ENCODE measurements at regions not wholly inside any gene's neighbourhood (a gene's known extent, or its start where the extent isn't known, plus 50 kb on each side); places are given as distances from the start of the nearest gene placed in this dataset.
"Not testable (repeated sequence)": the region's sequence is repeated elsewhere in the genome, so short reads cannot be mapped to it uniquely, and the experiment has no call there.

- DNase-seq, result no peak
Observed at GRCh38 chrX:19243431-19243830, 100.3 kb upstream of the PDHA1 start.

GRCh38 chrX:19244921-19245320, 98.8 kb upstream of the PDHA1 start:
- not testable (repeated sequence) for DNase-seq

- no peak for DNase-seq
Observed at GRCh38 chrX:19245711-19246269, 97.9 kb upstream of the PDHA1 start.

GRCh38 chrX:19256986-19257385, 86.7 kb upstream of the PDHA1 start:
- DNase-seq, result no peak

- not testable (repeated sequence) for DNase-seq
Observed at GRCh38 chrX:19261026-19261425, 82.7 kb upstream of the PDHA1 start.

- no peak for DNase-seq
Observed at GRCh38 chrX:19270727-19271126, 73.0 kb upstream of the PDHA1 start.

GRCh38 chrX:19272452-19272851, 71.3 kb upstream of the PDHA1 start:
- DNase-seq, result peak; percentile 6

GRCh38 chrX:19280636-19281035, 63.1 kb upstream of the PDHA1 start:
- DNase-seq, result no peak

- no peak for DNase-seq
Observed at GRCh38 chrX:19281256-19281655, 62.5 kb upstream of the PDHA1 start.

GRCh38 chrX:19283597-19284339, 60.0 kb upstream of the PDHA1 start:
- no peak for DNase-seq

- no peak for DNase-seq
Observed at GRCh38 chrX:19285857-19286256, 57.9 kb upstream of the PDHA1 start.

- no peak for DNase-seq
Observed at GRCh38 chrX:19291086-19291485, 52.6 kb upstream of the PDHA1 start.

- no peak for DNase-seq
Observed at GRCh38 chrX:19293606-19294325, 50.0 kb upstream of the PDHA1 start.

All from activated CD4-positive, alpha-beta T cell treated with anti-CD3 and anti-CD28 coated beads, Interleukin-2, Interleukin-6, amounts not matched to agents 100 ng/mL and 50 ng/mL, durations not matched to agents 16 hours and 8 hours (primary cell).